ENCODE measurements at regions not wholly inside any gene's neighbourhood (a gene's known extent, or its start where the extent isn't known, plus 50 kb on each side); places are given as distances from the start of the nearest gene placed in this dataset.

- H3K27me3 ChIP-seq (ENCODE audit: insufficient read depth, low read length), result no peaks in the 10 kb centered on the region
- Mint-ChIP-seq H3K9me3 (ENCODE audit: unreplicated experiment) (peaks cover 1% of the 10 kb centered on the region), H3K27ac (ENCODE audit: unreplicated experiment) (no peak overlapping the region), H3K4me3 (ENCODE audit: unreplicated experiment) (no peak overlapping the region), H3K36me3 (ENCODE audit: low read depth, unreplicated experiment) (no peaks in the 10 kb centered on the region), H3K27me3 (ENCODE audit: low read depth, unreplicated experiment) (no peaks in the 10 kb centered on the region), H3K4me1 (ENCODE audit: low read depth, unreplicated experiment) (peaks cover 5% of the 10 kb centered on the region)
- TF ChIP-seq EZH2 (IDR thresholded peaks at IDR 0.05; ENCODE audit: insufficient read depth, low read length) (no peak), CTCF (IDR thresholded peaks at IDR 0.05; ENCODE audit: insufficient read depth, low read depth, low read length) (no peak)
- H4K20me1 ChIP-seq (ENCODE audit: insufficient read depth, low read length), result no peaks in the 10 kb centered on the region
- FAIRE-seq, result no peak
- no peaks in the 10 kb centered on the region for H3K36me3 ChIP-seq (ENCODE audit: insufficient read depth, low read length)
- H3K4me3 ChIP-seq (ENCODE audit: insufficient read depth, low read depth, low read length), result no peak overlapping the region
- H3K9me3 ChIP-seq (ENCODE audit: insufficient read depth, low read depth, low read length), result no peaks in the 10 kb centered on the region
- no peak overlapping the region for H3K9ac ChIP-seq (ENCODE audit: low read length)
- no peak for DNase-seq (ENCODE audit: low read depth)
- H3K4me2 ChIP-seq (ENCODE audit: low read length), result no peak overlapping the region
- peaks cover 9% of the 10 kb centered on the region for H3K4me1 ChIP-seq (ENCODE audit: insufficient read depth, low read length)
- no peak overlapping the region for H2AFZ ChIP-seq (ENCODE audit: low read depth, low read length)
- H3K27ac ChIP-seq (ENCODE audit: low read depth, low read length), result no peak overlapping the region
- H3K79me2 ChIP-seq (ENCODE audit: insufficient read depth, low read length), result no peaks in the 10 kb centered on the region
Measured at GRCh38 chr11:10365045-10365444, 60.2 kb downstream of the ADM start.

DNA sequence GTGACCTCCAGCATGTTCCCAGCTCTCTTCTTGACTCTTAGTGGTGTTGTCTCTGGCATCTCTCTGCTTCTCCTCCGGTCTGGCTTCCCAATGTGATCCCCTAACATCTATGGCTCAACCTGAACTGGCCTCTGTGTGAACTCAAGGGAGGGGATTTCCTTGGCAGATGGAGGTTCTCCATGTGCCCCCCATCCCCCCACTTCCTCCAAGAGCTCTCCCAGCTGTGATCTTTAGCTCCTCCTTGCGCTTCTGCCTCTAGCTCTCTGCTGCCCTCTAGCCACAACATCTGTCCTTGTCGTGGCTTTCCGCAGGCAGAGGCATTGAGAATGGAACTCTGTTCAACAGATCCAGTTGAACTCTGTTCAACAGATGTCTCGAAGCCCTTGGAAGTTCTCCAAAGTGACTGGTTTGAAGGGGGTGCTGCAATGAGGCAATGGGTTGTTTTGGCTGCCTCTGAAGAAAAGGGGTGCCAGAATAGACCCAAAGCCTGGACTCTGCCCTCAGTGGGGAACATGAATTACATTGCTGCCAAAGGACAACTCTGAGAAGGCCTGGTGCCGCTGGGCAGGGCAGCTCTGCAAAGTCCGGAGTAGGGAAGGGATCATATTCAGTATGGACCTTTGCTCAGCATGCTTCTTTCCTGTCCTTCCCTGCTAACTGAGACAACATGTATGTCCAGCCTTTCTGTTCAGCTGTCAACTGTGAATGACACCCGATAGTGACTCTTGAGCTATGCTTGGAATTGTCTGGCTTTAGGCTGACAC lies 61.9 kb downstream of the ADM start:
- DNase-seq (ENCODE audit: low read depth), result peak; percentile 80
- H3K4me3 Mint-ChIP-seq (ENCODE audit: unreplicated experiment), result peak overlapping the region; percentile 66
- Histone ChIP-seq H3K27me3 (ENCODE audit: insufficient read depth, low read length) (no peaks in the 10 kb centered on the region), H3K27ac (ENCODE audit: low read depth, low read length) (no peak overlapping the region), H3K79me2 (ENCODE audit: insufficient read depth, low read length) (no peaks in the 10 kb centered on the region), H3K9me3 (ENCODE audit: insufficient read depth, low read depth, low read length) (no peaks in the 10 kb centered on the region), H3K36me3 (ENCODE audit: insufficient read depth, low read length) (no peaks in the 10 kb centered on the region), H3K9ac (ENCODE audit: low read length) (no peak overlapping the region), H3K4me3 (ENCODE audit: insufficient read depth, low read depth, low read length) (no peak overlapping the region), H3K4me2 (ENCODE audit: low read length) (peak overlapping the region; percentile 30), H3K4me1 (ENCODE audit: insufficient read depth, low read length) (peaks cover 9% of the 10 kb centered on the region), H2AFZ (ENCODE audit: low read depth, low read length) (peak overlapping the region; percentile 59), H4K20me1 (ENCODE audit: insufficient read depth, low read length) (no peaks in the 10 kb centered on the region)
- peaks cover 5% of the 10 kb centered on the region for H3K4me1 Mint-ChIP-seq (ENCODE audit: low read depth, unreplicated experiment)
- no peak for FAIRE-seq
- H3K36me3 Mint-ChIP-seq (ENCODE audit: low read depth, unreplicated experiment), result no peaks in the 10 kb centered on the region
- no peaks in the 10 kb centered on the region for H3K9me3 Mint-ChIP-seq (ENCODE audit: unreplicated experiment)
- H3K27me3 Mint-ChIP-seq (ENCODE audit: low read depth, unreplicated experiment), result no peaks in the 10 kb centered on the region
- H3K27ac Mint-ChIP-seq (ENCODE audit: unreplicated experiment), result peak overlapping the region; percentile 92
- TF ChIP-seq CTCF (IDR thresholded peaks at IDR 0.05; ENCODE audit: insufficient read depth, low read depth, low read length), result peak; percentile 75
- TF ChIP-seq EZH2 (IDR thresholded peaks at IDR 0.05; ENCODE audit: insufficient read depth, low read length), result no peak
